GM12892 (cell line): ENCODE measurements at regions not wholly inside any gene's neighbourhood (a gene's known extent, or its start where the extent isn't known, plus 50 kb on each side); places are given as distances from the start of the nearest gene placed in this dataset.

ENCODE experiments used
- POLR2A ChIP-seq: IDR thresholded peaks from 2 replicates; pipeline ENCODE4 v1.6.1; 2011; ENCODE audit warnings: low read depth, low read length, control low read depth
- POLR2AphosphoS5 ChIP-seq: IDR thresholded peaks from 2 replicates; pipeline ENCODE4 v1.6.1; 2011; ENCODE audit warnings: low read depth, low read length, control low read depth
- TAF1 ChIP-seq: IDR thresholded peaks from 2 replicates; pipeline ENCODE4 v1.6.1; 2011; ENCODE audit warnings: low read depth, mild to moderate bottlenecking, control low read depth, low read length, borderline replicate concordance

- no peak for TF ChIP-seq POLR2A
- no peak for TF ChIP-seq POLR2AphosphoS5
- no peak for TF ChIP-seq TAF1
Observed at GRCh38 chr7:53292341-53292740, 256.9 kb downstream of the POM121L12 start.
